Astrocyte of the cerebellum (primary cell): ENCODE measurements at regions not wholly inside any gene's neighbourhood (a gene's known extent, or its start where the extent isn't known, plus 50 kb on each side); places are given as distances from the start of the nearest gene placed in this dataset.

Experiments
- DNase-seq: peaks from one replicate; pipeline ENCODE4 v3.0.0-alpha.2; 2011; ENCODE audit warnings: low read depth
- H3K4me3 ChIP-seq: 2 replicates; pipeline ENCODE4 v1.5.1; 2011; ENCODE audit warnings: mild to moderate bottlenecking, low read depth, low read length, moderate library complexity
- CTCF ChIP-seq: IDR thresholded peaks from 2 replicates; pipeline ENCODE4 v1.5.1; 2012; ENCODE audit warnings: low read length, low read depth, moderate library complexity, mild to moderate bottlenecking; ENCODE audit errors: missing control alignments
- in situ Hi-C: cut with HindIII; loops from 2 replicates; pipeline ENCODE4 v1.10.0; 2017; ENCODE audit warnings: low sequenced_read_pairs

GRCh38 chr4:186826006-186826405, 102.3 kb upstream of the FAT1 start:
- TF ChIP-seq CTCF: no peak

GRCh38 chr4:186826846-186827533, 103.3 kb upstream of the FAT1 start:
- TF ChIP-seq CTCF: no peak
- no peak for DNase-seq
- in situ Hi-C loops: no loop called here
- no peak overlapping the region for H3K4me3 ChIP-seq

More at GRCh38 chr4:186826006-186826405, 102.3 kb upstream of the FAT1 start:
- H3K4me3 ChIP-seq: no peak overlapping the region
- in situ Hi-C loops: no loop called here
- DNase-seq: no peak

GRCh38 chr4:186827534-186827897, 103.9 kb upstream of the FAT1 start:
- H3K4me3 ChIP-seq: no peak overlapping the region
- no peak for TF ChIP-seq CTCF
- in situ Hi-C loops: no loop called here

GRCh38 chr4:186829097-186829496, 105.4 kb upstream of the FAT1 start:
- no peak for TF ChIP-seq CTCF
- no peak overlapping the region for H3K4me3 ChIP-seq
- DNase-seq: no peak
- in situ Hi-C loops: no loop called here

More at GRCh38 chr4:186827534-186827897, 103.9 kb upstream of the FAT1 start:
- no peak for DNase-seq

GRCh38 chr4:186829740-186830449, 106.2 kb upstream of the FAT1 start:
- TF ChIP-seq CTCF: no peak
- in situ Hi-C loops: no loop called here
- no peak overlapping the region for H3K4me3 ChIP-seq
- DNase-seq: peak; percentile 85

- in situ Hi-C loops: no loop called here
- no peak for TF ChIP-seq CTCF
- DNase-seq: no peak
These were observed 107.9 kb upstream of the FAT1 start for GRCh38 chr4:186831574-186831973.

More at GRCh38 chr4:186831574-186831973, 107.9 kb upstream of the FAT1 start:
- no peak overlapping the region for H3K4me3 ChIP-seq
